Stimulated activated CD8-positive, alpha-beta memory T cell treated with anti-CD3 and anti-CD28 coated beads, Interleukin-4, amount 100 ng/mL, for 24 hours (primary cell): ENCODE measurements at regions not wholly inside any gene's neighbourhood (a gene's known extent, or its start where the extent isn't known, plus 50 kb on each side); places are given as distances from the start of the nearest gene placed in this dataset.

Experiments
- DNase-seq: peaks from one replicate; pipeline ENCODE4 v3.0.0-alpha.2; 2020; ENCODE audit warnings: low read depth

DNA sequence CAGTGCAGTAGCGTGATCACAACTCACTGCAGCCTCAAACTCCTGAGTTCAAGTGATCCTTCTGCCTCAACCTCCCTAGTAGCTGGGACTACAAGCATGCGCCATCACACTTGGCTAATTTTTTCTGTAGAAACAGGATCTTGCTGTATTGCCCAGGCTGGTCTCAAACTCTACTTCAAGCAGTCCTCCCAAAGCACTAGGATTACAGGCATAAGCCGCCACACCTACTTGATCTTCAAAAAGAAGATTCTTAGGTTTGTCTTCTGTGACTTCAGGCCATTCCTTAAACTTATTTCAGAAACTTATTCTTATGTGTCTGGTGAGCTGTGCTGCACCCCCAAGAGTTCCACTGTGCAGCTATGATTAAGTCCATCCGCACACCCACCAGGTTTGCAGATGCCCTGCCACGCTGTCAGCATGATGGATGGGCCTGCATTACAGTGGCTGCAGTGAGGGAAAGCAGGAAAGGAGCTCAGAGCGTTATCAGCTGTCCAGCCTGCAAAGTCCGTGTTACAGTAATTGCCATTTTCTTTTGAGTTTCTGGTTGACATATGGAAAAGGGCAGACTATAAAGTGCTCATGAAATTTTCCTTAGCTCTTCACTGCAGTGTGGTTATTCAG, 146.6 kb downstream of the AASDH start:
- DNase-seq, result no peak

DNA sequence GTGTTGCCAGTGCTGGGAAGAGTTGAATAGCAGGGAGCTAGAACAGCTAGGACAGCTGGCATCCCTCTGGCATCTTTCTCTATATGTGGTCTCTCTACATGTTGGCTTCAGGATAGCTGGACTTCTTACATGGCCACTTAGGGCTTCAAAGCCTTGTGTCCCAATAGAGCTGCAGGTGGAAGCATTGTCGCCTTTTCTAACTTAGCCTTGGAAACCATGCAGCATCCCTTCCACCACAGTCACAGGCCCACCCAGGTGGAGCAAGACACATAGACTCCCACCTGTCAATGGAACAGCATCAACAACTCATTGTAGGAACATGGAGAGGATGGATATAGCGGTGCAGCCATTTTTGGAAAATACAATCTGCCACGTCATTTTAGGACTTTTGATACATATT, 149.0 kb downstream of the AASDH start:
- no peak for DNase-seq

DNA sequence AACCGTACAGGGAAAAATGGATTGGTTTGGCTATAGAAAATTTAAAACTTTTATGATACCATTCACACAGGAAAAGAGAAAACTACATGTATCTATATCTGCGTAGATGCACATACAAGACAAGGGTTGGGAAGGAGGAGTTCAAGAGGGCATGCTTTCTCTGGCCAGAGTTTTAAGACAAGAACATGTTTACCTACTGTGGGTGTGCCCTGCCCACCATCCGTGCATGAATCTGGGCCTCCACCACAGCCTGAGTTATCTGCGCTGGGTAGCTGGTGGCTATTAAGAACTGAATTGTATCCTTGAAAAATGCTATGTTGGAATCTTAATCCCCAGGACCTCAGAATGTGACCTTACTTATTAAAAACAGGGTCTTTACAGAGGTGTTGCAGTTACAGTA, 151.6 kb downstream of the AASDH start:
- DNase-seq, result no peak

DNA sequence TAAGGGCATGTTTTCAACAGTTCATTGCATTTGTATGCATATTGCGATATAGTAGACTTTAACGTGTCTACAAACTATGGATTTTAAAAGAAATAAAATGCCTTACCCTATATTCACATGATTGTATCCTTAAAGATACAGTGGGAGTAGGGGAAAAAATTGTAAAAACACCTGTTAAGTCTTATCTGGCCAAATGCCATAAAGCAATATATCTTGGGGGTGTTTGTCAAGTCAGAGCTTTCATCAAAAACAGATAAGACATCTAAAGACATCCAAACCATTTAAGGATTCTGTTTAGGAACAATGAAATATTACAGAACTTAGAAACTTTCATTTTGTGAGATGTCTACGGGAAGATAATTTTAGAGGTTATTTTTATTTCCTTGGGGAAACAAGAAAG, 152.3 kb downstream of the AASDH start:
- no peak for DNase-seq

DNA sequence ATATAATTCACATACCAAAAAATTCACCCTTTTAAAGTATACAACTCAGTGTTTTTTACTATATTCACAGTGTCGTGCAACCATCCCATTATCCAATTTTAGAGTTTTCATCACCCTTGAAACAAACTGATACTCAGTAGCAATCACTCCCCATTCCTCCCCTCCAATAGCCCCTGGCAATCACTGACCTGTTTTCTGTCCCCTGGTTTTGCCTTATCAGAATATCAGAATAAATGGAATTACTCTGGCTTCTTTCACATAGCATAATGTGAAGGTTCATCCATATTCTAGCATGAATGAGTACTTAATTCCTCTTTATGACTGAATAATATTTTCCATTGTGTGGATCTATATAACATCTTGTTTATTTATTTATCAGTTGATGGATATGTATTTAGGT, 153.2 kb downstream of the AASDH start:
- DNase-seq, result no peak

DNA sequence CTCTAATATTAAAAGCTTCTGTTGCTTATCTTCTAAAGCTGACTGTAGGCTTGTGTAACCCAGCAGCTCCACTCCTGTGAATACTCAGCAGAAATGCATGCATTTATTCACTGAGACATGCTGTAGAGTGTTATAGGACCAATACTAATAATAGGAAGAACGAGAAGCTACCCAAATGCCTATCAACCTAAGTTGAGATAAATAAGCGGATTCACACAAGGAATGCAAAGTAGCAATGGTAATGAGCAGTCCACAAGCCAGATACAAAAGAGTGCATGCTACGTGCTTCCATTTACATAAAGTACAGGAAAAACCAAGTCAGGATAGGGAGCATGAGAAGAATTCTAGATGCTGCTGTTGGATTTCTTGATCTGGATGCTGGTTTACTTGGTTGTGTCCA, 155.9 kb downstream of the AASDH start:
- DNase-seq, result no peak

DNA sequence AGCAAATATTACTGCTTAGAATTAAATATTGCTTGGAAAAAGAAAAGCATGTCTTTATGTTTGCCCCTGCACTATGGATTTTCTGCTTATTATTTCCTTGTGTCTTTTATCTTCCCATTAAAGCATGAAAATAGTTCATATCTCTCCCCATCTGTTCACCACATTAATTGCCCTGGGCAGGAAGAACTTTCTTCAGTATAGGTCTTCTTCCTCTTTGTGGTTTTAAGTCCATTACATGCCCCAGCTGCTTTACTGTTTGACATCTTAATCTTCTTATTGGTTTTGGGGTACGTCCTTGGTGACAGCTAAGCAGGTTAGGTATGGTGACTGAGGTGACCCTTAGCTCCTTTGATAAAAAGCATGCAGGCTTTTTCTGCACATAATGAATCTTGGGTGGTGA, 157.3 kb downstream of the AASDH start:
- no peak for DNase-seq

DNA sequence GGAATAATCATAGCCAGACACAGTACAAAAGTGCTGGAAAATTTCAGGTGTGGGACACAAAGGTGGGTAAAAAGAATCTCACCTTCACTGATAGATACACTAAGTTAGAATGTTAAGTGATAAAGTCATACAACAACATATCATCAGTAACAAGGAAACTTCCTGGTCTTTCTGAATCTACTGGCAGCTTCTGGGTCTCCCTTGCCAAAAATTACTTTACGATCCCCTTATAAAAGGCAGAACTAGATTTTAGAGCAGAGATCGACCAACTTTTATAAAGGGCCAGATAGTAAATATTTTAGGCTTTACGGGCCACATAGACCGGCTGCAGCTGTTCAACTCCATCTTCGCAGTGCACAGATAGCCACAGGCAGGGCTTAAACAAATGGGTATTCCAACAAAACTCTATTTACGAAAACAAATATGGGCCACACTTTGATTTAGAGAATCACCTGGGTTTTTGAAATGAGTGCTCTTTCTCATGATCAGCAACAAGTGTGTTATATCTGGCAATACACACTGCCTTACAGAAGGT, 159.9 kb downstream of the AASDH start:
- no peak for DNase-seq

DNA sequence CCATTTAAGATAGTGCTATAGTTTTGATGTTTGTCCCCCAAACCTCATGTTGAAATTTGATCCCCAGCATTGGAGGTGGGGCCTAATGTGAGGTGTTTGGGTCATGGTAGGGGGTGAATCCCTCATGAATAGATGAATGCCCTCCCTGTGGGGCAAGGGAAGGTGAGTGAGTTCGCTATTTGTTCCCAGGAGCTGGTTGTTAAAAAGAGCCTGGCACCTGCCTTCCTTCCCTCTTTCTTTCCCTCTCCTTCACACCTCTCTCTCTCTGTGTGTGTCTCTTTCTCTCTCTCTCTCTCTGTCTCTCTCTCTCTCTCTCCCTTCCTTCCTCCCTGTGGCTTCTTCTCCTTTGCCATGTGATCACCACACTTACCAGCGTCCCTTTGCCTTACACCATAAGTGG, 160.7 kb downstream of the AASDH start:
- no peak for DNase-seq

DNA sequence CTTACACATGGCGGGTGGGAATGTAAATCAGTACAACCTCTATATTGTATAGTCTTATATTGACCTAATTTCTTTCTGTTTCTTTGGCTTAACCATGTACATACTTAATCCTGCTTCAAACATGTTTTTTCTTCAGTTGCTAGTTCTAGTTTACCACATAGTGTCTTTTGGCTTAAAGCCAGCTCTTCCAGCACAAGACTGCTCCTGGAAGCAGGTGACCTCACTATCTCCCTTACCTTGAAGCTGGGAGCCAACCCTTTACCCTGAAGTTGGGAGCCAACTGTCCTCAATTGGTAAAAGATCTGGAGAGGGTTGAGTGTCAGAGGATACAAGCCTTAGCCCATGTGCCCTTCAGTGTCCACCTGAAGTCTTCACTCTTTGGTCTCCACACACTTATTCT, 162.7 kb downstream of the AASDH start:
- DNase-seq, result no peak

DNA sequence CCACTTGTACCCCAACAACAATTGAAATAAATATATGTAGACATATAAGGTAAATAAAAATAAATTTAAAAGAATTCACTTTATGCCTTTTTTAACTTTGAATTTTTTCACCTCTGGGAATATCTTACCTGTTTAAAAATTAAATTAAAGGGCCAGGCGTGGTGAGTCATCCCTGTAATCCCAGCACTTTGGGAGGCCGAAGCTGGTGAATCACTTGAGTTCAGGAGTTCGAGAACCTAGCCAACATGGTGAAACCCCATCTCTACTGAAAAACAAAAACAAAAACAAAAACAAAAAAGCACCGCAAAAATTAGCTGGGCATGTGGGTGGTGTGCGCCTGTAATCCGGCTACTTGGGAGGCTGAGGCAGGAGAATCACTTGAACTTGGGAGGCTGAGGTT, 164.8 kb downstream of the AASDH start:
- no peak for DNase-seq

DNA sequence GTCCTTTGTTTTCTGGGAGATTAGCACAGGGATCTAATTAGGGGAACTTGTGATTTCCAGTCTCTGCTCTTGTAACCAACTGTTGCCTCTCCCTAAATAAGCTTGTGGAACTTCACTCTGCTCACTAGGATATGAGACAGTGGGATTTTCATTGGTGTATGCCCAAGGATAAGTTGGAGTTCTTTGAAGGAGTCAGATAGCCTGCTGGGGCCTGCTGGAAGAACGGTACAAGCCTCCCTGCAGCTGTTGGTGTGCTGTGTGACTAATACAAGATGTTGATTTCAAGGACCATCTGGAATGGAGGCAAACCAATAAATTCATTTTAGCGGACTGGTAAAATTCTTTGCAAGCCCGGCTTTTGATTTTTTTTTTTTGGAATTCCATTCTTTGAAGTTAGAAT, 167.0 kb downstream of the AASDH start:
- no peak for DNase-seq

DNA sequence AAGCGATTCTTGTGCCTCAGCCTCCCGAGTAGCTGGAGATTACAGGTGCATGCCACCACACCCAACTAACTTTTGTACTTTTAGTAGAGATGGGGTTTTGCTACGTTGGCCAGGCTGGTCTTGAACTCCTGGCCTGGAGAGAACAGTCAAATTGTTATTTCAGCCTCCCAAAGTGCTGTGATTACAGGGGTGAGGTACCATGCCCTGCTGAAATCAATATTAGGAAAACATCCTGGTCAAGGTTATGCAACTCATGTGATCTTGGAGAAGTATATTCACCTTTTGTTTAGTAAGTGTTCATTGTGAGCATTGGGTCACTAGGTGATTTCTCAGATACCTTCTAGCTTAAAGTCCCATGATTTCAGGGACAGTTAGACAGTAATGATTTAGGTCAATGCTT, 167.8 kb downstream of the AASDH start:
- DNase-seq, result no peak

DNA sequence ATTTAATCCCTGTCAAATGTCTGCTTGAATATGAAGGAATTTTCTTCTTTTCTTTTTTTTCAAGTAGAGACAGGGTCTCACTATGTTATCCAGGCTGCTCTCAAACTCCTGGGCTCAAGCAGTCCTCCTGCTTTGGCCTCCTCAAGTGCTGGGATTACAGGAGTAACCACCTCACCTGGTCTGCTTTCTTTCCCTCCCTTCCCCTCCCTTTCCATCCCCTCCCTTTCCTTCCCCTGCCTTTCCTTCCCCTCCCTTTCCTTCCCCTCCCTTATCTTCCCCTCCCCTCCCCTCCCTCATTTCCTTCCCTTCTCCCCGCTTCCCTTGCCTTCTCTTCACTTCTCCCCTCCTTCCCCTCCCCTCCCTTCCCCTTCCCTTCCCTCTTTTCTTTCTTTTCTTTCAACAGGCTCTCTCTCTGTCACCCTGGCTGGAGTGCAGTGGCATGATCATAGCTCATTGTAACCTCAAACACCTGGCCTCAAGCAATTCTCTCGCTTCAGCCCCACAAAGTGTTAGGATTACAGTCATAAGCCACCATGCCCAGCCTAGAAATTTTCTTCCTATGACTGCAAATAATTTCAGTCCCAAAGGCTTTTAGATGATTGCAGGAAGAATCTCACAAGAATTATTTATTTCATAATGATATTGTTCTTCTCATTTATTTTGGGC, 168.9 kb downstream of the AASDH start:
- no peak for DNase-seq

DNA sequence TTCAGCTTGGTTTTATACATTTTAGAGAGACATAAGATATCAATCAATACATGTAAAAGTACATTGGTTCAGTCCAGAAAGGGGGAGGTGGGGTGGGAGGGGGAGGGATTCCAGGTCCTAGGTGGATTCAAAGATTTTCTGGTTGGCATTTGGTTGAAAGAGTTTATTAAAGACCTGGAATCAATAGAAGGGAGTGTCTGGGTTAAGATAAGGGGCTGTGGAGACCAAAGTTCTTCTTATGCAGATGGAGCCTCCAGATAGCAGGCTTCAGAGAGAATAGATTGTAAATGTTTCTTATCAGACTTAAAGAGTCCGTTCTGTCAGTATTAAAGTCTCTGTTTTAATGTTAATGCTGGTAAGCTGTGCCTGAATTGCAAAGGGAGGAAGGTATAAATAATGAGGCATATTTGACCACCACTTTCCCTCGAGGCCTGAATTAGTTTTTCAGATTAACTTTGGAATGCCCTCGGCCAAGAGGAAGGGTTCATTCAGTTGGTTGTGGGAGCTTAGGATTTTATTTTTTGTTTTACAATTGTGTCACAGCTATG, 169.9 kb downstream of the AASDH start:
- no peak for DNase-seq

DNA sequence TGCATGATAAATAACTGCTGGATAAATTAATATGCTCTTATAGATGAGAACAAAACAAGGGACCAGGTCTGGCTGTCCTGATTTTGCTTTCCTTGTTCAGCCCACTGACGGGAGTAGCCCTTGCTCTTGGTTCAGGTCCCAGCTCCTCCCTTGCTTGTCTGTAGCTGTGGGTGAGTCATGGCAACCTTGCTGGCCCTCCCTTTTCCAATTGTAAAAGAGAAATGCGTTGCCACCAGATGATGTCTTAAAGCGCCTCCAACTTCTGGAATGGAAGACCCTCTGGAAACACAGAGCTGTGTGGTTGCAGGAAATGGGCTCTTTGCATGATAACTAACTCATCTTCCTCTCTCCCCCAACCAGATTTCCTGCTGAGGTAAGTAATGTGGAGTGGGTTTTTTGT, 171.4 kb downstream of the AASDH start:
- no peak for DNase-seq

DNA sequence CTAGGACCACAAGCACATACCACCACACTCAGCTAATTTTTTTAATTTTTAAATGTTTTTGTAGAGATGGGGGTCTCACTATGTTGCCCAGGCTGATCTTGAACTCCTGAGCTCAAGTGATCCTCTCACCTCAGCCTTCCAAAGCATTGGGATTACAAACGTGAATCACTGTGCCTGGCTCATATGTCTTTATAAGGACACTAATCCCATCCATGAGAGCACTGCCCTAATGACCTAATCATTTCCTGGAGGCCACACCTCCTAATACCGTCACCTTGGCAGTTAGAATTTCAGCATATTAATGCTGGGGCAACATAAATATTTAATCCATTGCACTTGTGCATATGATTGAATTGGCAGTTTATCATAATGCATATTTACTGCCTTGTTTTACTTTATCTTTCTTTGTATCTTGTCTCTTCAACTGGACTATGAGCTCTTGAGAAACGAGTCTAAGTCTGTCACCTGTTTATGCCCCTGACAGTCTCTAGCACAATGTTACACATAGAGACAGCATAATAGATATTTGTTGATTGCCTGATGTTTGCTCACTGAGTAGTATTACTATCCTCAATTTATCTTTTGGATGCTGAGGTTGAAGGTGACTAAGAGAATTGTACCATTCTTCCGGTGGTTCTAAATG, 172.0 kb downstream of the AASDH start:
- no peak for DNase-seq

DNA sequence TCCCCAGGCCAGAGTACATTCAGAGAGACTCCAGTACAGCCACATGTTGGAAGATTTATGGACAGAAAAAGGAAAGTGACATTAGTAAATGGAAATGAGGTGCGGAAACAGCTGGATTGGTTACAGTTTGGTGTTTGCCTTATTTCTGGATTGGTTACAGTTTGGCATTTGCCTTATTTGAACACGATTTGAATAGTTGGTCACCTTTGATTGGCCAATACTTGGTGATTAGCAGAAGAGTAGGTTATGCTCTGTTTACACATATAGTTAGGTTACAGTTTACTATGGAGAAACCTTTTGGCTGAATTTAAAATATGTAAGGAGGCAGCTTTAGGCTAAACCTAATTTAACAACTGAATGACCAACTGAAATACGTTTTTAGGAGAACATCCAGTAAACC, 173.7 kb downstream of the AASDH start:
- DNase-seq, result no peak

DNA sequence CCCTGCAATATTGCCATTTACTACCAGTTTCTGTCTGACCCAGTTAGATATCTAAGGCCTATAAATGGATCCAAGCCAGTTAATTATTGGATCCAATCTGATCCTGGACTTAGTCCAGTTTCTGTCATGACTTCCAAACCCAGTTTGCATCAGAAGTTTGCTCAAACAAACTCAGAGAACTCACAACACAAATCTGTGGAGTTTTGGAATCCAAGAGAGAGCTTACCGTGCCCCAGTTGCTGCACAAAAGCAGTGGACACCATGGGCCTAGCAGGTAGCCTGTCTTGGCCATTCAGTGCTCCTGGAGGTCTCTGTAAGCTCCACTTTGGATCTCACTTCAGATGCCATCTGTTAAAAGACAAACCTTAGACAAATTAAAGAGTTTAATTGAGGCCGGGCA, 174.5 kb downstream of the AASDH start:
- DNase-seq, result no peak

DNA sequence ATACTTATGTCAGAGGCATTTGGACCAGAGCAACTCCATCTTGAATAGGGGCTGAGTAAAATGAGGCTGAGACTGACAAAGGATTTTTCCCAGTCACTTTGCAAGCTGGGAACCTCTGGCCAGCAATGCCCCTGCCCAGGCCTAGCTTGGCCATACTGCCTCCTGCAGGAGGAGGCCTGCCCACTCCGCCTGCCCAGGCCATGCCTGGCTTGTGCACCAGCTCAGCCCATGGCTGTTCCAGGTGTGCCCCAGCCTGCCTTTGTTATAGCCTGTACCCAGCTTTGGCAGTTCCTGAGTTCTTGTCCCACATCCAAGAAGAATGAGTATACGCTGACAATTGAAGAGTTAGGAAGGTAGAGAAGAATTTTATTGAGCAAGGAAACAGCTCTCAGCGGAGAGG, 176.1 kb downstream of the AASDH start:
- no peak for DNase-seq

DNA sequence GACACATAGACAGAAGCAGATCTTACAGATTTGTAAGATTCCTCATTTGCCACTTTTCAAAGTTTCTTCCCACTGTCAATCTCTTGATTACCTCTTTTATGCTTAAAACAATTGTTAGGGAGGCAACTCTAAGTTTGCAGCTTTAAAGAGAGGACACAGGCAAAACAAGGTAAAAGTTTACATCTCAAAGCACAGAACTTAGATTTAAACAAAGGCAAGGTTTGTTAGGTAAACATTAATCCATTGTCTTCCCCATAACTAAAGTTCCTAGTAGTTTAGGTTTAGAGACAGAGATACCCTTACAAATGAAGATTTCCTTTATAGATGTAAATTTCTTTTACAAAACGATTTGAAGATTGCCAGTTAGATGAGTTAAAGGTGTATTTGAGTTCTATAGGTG, 176.9 kb downstream of the AASDH start:
- DNase-seq, result no peak

DNA sequence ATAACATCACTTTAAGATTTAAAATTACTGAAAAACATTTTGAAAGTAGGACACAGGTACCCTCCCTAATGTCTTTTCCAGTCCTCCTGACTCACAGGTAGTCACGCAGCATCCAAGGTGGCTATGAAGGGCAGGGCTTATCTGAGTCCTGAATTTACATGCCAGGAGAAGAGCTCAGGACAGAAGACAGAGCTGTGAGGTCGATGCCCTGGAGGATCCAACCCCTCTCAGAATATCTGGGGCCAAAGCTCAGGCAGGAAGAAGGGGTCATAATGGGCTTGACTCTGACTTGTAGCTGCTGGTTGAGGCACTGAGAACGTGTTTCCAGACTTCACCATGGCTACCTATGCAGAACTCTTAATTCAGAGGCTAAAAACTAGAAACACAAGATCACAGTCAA, 177.5 kb downstream of the AASDH start:
- no peak for DNase-seq

DNA sequence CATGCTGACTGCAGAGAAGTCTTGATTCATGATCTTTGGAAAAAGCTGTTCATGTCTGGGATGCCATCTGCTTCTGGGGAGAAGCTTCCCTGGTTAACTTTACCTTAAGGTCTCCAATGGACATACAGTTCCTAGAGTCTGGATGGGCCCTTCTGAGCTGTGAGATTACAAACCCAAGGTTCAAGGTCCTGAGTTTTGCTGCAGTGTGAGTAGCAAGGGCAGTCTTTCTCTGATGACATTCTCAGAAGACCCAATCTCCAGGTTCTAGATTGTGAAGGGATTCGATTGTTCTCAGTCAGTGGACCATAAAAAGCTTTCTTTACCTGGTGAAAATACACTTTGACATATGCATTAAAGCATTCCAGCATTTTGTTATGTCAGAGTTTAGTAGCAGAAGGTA, 179.2 kb downstream of the AASDH start:
- DNase-seq, result no peak
